Immature natural killer cell (primary cell): ENCODE measurements at regions not wholly inside any gene's neighbourhood (a gene's known extent, or its start where the extent isn't known, plus 50 kb on each side); places are given as distances from the start of the nearest gene placed in this dataset.

Experiments
- DNase-seq, 3 donors: peaks; one replicate each; pipeline ENCODE4 v3.0.0; 2022; ENCODE audit warnings: mixed read lengths in 1 of 3
- H3K27ac Mint-ChIP-seq, 6 donors: one replicate each; pipeline ENCODE4 v1.8.0; 2020; ENCODE audit warnings: mixed read lengths in 6 of 6, mild to moderate bottlenecking in 5 of 6, inconsistent platforms in 4 of 6, moderate library complexity in 3 of 6
- H3K27me3 Mint-ChIP-seq, 3 donors: one replicate each; pipeline ENCODE4 v1.8.0; 2020 to 2021; ENCODE audit warnings: low read depth in 3 of 3, mild to moderate bottlenecking in 3 of 3, mixed read lengths in 3 of 3, moderate library complexity in 3 of 3, inconsistent platforms in 1 of 3
- H3K36me3 Mint-ChIP-seq, 3 donors: one replicate each; pipeline ENCODE4 v1.8.0; 2020; ENCODE audit warnings: mixed read lengths in 3 of 3, inconsistent platforms in 2 of 3, mild to moderate bottlenecking in 2 of 3
- H3K4me1 Mint-ChIP-seq, 2 donors: one replicate each; pipeline ENCODE4 v1.8.0; 2020; ENCODE audit warnings: inconsistent platforms in 2 of 2, mild to moderate bottlenecking in 2 of 2, mixed read lengths in 2 of 2, moderate library complexity in 1 of 2
- H3K4me3 Mint-ChIP-seq, 5 donors: one replicate each; pipeline ENCODE4 v1.8.0; 2020; ENCODE audit warnings: mild to moderate bottlenecking in 5 of 5, mixed read lengths in 5 of 5, inconsistent platforms in 3 of 5, moderate library complexity in 3 of 5
- H3K9me3 Mint-ChIP-seq, 6 donors: one replicate each; pipeline ENCODE4 v1.8.0; 2020; ENCODE audit warnings: mild to moderate bottlenecking in 6 of 6, mixed read lengths in 6 of 6, inconsistent platforms in 4 of 6, moderate library complexity in 3 of 6

GRCh38 chr3:148601766-148602685 lies 95.7 kb upstream of the AGTR1 start:
- H3K4me3 Mint-ChIP-seq, result no peak overlapping the region
- H3K4me1 Mint-ChIP-seq, result no peaks in the 10 kb centered on the region
- H3K36me3 Mint-ChIP-seq, result no peaks in the 10 kb centered on the region
- no peaks in the 10 kb centered on the region for H3K27me3 Mint-ChIP-seq
- no peak overlapping the region for H3K27ac Mint-ChIP-seq
- H3K9me3 Mint-ChIP-seq, result peaks cover 0 to 14% (median 4%) of the 10 kb centered on the region in 6 donors
- DNase-seq, result no peak

GRCh38 chr3:148604270-148605085 lies 93.2 kb upstream of the AGTR1 start:
- peaks cover 4 to 12% (median 6%) of the 10 kb centered on the region in 6 donors for H3K9me3 Mint-ChIP-seq
- no peak for DNase-seq
- H3K4me1 Mint-ChIP-seq, result no peaks in the 10 kb centered on the region
- no peak overlapping the region for H3K27ac Mint-ChIP-seq
- no peaks in the 10 kb centered on the region for H3K27me3 Mint-ChIP-seq
- H3K4me3 Mint-ChIP-seq, result no peak overlapping the region
- no peaks in the 10 kb centered on the region for H3K36me3 Mint-ChIP-seq

GRCh38 chr3:148605521-148605920 lies 92.2 kb upstream of the AGTR1 start:
- no peak for DNase-seq
- Mint-ChIP-seq H3K27ac (no peak overlapping the region), H3K27me3 (no peaks in the 10 kb centered on the region), H3K36me3 (no peaks in the 10 kb centered on the region), H3K9me3 (peaks cover 0 to 15% (median 5%) of the 10 kb centered on the region in 6 donors), H3K4me1 (no peaks in the 10 kb centered on the region), H3K4me3 (no peak overlapping the region)

DNA sequence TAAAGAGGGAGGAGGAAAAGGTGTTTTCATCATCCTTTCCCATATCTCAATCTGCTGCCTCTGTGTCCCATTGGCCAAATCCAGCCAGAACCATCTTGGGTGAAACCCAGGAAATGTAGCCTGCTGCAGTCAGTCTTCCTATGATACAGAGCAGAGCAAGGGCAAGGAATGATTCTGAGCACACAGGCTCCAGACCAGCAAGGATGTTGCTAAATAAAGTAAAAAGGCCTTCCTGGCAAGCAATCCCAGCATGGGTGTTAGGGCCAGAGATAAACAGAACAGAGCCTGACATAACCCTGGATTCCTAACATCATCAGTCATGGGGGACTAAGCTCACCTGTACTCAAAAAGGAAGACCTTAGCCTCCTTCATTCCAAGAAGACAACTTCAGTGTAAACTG lies 90.7 kb upstream of the AGTR1 start:
- no peaks in the 10 kb centered on the region for H3K27me3 Mint-ChIP-seq
- H3K9me3 Mint-ChIP-seq, result peaks cover 0 to 16% (median 1%) of the 10 kb centered on the region in 6 donors

DNA sequence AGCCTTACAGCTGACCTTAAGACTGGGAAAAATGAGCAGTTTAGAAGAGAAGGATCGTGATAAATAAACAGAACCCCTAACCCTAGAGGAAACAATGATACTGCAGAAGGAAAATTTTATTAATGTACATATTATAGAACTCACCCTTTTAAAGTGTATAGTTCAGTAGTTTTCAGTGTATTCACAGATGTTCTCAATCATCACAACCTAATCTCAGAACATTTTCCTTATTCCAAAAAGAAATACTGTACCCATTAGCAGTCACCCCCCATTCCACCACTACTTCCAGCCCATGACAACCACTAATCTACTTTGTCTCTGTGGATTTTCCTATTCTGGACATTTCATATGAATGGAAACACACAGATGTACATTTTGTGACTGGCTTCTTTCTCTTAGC lies 90.2 kb upstream of the AGTR1 start:
- Mint-ChIP-seq H3K4me1 (no peaks in the 10 kb centered on the region), H3K36me3 (no peaks in the 10 kb centered on the region), H3K4me3 (no peak overlapping the region), H3K9me3 (peaks cover 0 to 16% (median 1%) of the 10 kb centered on the region in 6 donors), H3K27me3 (no peaks in the 10 kb centered on the region), H3K27ac (no peak overlapping the region)
- DNase-seq, result no peak

More for the DNA sequence above, 90.7 kb upstream of the AGTR1 start:
- Mint-ChIP-seq H3K36me3 (no peaks in the 10 kb centered on the region), H3K4me3 (no peak overlapping the region), H3K27ac (no peak overlapping the region), H3K4me1 (no peaks in the 10 kb centered on the region)
- no peak for DNase-seq

GRCh38 chr3:148612278-148612677 lies 85.4 kb upstream of the AGTR1 start:
- Mint-ChIP-seq H3K27ac (no peak overlapping the region), H3K4me3 (no peak overlapping the region), H3K36me3 (no peaks in the 10 kb centered on the region)

GRCh38 chr3:148615382-148615781 lies 82.3 kb upstream of the AGTR1 start:
- Mint-ChIP-seq H3K4me1 (no peaks in the 10 kb centered on the region), H3K27ac (no peak overlapping the region), H3K27me3 (peaks cover 0 to 3% (median 0%) of the 10 kb centered on the region in 3 donors), H3K9me3 (peaks cover 0 to 25% (median 12%) of the 10 kb centered on the region in 6 donors), H3K4me3 (no peak overlapping the region), H3K36me3 (no peaks in the 10 kb centered on the region)
- no peak for DNase-seq

More at GRCh38 chr3:148612278-148612677, 85.4 kb upstream of the AGTR1 start:
- Mint-ChIP-seq H3K9me3 (peaks cover 0 to 16% (median 2%) of the 10 kb centered on the region in 6 donors), H3K4me1 (no peaks in the 10 kb centered on the region), H3K27me3 (no peaks in the 10 kb centered on the region)
- no peak for DNase-seq

- DNase-seq, result no peak
- H3K27me3 Mint-ChIP-seq, result peaks cover 0 to 2% (median 0%) of the 10 kb centered on the region in 3 donors
- H3K36me3 Mint-ChIP-seq, result no peaks in the 10 kb centered on the region
- H3K4me3 Mint-ChIP-seq, result no peak overlapping the region
- peaks cover 5 to 27% (median 11%) of the 10 kb centered on the region in 6 donors for H3K9me3 Mint-ChIP-seq
- H3K4me1 Mint-ChIP-seq, result no peaks in the 10 kb centered on the region
- no peak overlapping the region for H3K27ac Mint-ChIP-seq
These were observed 72.5 kb upstream of the AGTR1 start for GRCh38 chr3:148625095-148625736.

DNA sequence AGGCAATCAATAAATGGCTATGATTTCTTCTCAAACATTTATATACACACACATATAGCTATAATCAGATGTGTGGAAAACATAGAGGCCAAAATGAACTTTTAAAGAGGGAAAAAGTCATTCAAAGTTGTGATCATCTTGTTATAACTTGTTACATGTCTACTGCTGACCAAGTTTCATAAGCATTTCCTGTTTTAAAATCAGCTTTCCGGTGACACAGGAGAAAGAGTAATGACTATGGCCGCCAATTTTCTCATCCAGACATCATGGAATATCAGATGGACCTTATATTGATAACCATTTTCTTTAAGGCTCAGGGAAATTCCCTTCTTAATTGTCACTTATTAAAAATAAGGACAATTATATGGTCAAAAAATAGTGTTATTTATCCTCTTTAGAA lies 71.7 kb upstream of the AGTR1 start:
- H3K4me3 Mint-ChIP-seq, result no peak overlapping the region
- H3K27ac Mint-ChIP-seq, result no peak overlapping the region
- H3K9me3 Mint-ChIP-seq, result peaks cover 5 to 29% (median 11%) of the 10 kb centered on the region in 6 donors
- no peak for DNase-seq
- no peaks in the 10 kb centered on the region for H3K36me3 Mint-ChIP-seq
- no peaks in the 10 kb centered on the region for H3K4me1 Mint-ChIP-seq
- peaks cover 0 to 2% (median 0%) of the 10 kb centered on the region in 3 donors for H3K27me3 Mint-ChIP-seq

- H3K4me1 Mint-ChIP-seq, result no peaks in the 10 kb centered on the region
- H3K27ac Mint-ChIP-seq, result no peak overlapping the region
- H3K9me3 Mint-ChIP-seq, result peaks cover 4 to 44% (median 17%) of the 10 kb centered on the region in 6 donors
- H3K27me3 Mint-ChIP-seq, result peaks cover 0 to 1% (median 0%) of the 10 kb centered on the region in 3 donors
- H3K36me3 Mint-ChIP-seq, result no peaks in the 10 kb centered on the region
- DNase-seq, result no peak
- no peak overlapping the region for H3K4me3 Mint-ChIP-seq
These were observed 68.7 kb upstream of the AGTR1 start for GRCh38 chr3:148629006-148629405.

DNA sequence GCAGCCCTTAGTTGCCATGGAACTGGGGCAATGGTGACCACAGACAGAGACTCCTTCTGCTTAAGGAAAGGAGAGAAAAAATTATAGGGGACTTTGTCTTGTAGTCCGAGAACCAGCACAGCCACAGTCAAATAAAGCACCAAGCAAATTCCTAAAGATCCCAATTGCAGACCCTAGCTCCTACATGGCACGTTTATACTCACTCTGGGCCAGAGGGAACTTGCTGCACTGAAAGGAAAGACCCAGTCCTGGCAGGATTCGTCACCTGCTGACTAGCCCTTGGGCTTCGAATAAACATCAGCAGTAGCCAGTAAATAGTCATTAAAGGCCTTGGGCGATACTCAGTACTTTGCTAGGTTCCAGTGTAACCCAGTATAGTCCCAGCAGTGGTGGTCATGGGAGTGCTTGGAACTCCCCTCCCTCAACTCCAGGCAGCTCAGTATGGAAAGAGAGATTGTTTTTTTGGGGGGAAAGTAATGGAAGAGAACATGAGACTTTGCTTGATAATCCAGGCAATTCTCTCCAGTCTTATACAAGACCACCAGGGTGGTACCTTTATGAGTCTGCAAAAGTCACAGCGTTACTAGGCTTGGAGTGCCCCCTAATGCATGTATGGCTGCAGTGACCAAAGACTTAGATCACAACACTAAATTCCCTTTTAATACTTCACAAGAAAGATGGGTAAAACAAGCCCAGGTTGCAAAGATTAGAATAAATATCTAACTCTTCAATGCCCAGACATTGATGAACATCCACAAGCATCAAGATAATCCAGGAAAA lies 66.4 kb upstream of the AGTR1 start:
- Mint-ChIP-seq H3K4me3 (no peak overlapping the region), H3K4me1 (no peaks in the 10 kb centered on the region), H3K27me3 (peaks cover 0 to 1% (median 0%) of the 10 kb centered on the region in 3 donors), H3K27ac (no peak overlapping the region), H3K36me3 (no peaks in the 10 kb centered on the region), H3K9me3 (peaks cover 4 to 50% (median 18%) of the 10 kb centered on the region in 6 donors)
- no peak for DNase-seq

GRCh38 chr3:148641722-148642121 lies 56.0 kb upstream of the AGTR1 start:
- Mint-ChIP-seq H3K4me3 (no peak overlapping the region), H3K4me1 (no peaks in the 10 kb centered on the region), H3K36me3 (no peaks in the 10 kb centered on the region), H3K27ac (no peak overlapping the region), H3K27me3 (no peaks in the 10 kb centered on the region), H3K9me3 (peaks cover 0 to 4% (median 0%) of the 10 kb centered on the region in 6 donors)
- no peak for DNase-seq

GRCh38 chr3:148642214-148642613 lies 55.5 kb upstream of the AGTR1 start:
- Mint-ChIP-seq H3K36me3 (no peaks in the 10 kb centered on the region), H3K27me3 (no peaks in the 10 kb centered on the region)

More at GRCh38 chr3:148642214-148642613, 55.5 kb upstream of the AGTR1 start:
- H3K4me3 Mint-ChIP-seq, result no peak overlapping the region
- peaks cover 0 to 6% (median 0%) of the 10 kb centered on the region in 6 donors for H3K9me3 Mint-ChIP-seq
- no peak overlapping the region for H3K27ac Mint-ChIP-seq
- H3K4me1 Mint-ChIP-seq, result no peaks in the 10 kb centered on the region
- DNase-seq, result no peak
